ENCODE measurements at regions not wholly inside any gene's neighbourhood (a gene's known extent, or its start where the extent isn't known, plus 50 kb on each side); places are given as distances from the start of the nearest gene placed in this dataset.

DNA sequence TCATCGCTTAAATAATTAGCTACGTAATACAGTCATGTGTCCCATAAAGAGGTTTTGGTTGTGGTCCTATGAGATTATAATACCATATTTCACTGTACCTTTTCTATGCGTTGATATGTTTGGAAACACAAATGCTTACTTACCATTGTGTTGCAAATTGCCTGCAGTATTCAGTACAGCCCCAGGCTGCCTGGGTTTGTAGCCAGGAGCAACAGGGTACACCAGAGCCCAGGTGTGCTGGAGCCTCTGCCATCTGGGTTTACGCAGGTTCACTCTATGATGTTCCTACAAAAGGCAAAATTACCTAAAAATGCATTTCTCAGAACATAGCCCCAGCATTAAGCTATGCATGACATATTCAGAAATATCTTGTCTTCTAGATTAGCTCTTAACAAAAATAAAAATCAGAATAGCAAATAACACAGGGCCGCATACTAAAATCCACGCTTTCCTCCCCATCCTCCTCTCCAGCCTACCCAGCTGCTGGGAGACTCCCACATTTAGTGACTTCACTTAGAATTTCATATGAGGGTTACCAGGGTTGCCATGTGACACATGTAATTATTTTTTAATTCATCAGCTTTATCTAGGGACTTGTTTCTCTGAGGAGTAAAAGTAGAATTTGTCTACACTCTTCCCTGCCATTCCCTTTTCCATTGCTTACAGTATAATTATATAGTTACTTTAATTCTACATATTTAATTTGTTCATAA is 559.0 kb upstream of the ADARB2 start:
- TF ChIP-seq, protein P1, sequence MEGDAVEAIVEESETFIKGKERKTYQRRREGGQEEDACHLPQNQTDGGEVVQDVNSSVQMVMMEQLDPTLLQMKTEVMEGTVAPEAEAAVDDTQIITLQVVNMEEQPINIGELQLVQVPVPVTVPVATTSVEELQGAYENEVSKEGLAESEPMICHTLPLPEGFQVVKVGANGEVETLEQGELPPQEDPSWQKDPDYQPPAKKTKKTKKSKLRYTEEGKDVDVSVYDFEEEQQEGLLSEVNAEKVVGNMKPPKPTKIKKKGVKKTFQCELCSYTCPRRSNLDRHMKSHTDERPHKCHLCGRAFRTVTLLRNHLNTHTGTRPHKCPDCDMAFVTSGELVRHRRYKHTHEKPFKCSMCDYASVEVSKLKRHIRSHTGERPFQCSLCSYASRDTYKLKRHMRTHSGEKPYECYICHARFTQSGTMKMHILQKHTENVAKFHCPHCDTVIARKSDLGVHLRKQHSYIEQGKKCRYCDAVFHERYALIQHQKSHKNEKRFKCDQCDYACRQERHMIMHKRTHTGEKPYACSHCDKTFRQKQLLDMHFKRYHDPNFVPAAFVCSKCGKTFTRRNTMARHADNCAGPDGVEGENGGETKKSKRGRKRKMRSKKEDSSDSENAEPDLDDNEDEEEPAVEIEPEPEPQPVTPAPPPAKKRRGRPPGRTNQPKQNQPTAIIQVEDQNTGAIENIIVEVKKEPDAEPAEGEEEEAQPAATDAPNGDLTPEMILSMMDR (IDR thresholded peaks at IDR 0.05): no peak
- TF ChIP-seq POLR2A (IDR thresholded peaks at IDR 0.05): no peak
